Stimulated activated CD4-positive, alpha-beta T cell treated with anti-CD3 and anti-CD28 coated beads, Interleukin-2, amount 100 ng/mL, for 4 hours (primary cell): ENCODE measurements at regions not wholly inside any gene's neighbourhood (a gene's known extent, or its start where the extent isn't known, plus 50 kb on each side); places are given as distances from the start of the nearest gene placed in this dataset.
"Not testable (repeated sequence)": the region's sequence is repeated elsewhere in the genome, so short reads cannot be mapped to it uniquely, and the experiment has no call there.

Experiments used
- DNase-seq: peaks from one replicate; pipeline ENCODE4 v3.0.0-alpha.2; 2020; ENCODE audit warnings: low read depth

DNA sequence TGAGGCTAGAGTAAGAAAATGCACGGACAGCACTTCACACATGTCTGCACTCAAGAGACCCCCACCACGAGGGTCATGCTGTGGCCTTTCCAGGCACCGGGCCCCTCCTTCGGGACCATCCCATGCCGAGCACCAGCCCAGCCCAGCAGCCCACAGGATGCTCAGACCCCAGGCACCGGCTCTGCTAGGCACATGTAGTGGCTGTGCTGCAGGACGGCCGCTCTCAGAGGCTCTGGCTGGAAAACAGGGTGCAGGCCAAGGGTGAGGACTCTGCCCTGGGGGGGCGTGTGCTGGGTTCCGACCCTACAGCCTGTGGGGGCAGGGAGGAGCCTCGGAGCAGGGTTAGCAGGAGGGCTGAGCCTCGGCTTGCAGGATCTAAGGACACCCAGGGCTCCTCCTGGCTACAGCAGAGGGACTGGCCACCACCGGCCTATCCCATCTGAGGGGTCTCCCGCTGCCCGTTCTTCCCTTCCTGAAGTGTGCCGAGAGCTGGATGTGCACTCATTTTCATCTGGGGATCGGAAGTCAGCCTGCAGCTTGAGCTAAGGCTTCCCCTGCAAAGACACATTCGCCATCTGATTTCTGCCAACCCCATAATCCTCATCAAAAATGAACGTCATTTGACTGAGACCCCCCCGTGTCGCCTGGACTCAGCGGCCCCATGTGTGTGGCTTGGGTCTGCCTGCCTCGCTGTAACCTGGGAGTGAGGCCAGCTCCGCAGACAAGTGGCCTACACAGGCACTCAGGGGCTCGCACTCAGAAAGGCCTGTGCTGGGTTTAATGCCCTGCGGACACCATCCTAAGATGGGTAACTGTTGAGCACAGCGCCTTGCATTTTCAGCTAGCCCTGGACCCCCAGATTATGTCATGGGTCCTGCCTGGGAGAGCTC lies 293.1 kb upstream of the FOXF1 start:
- no peak for DNase-seq

GRCh38 chr16:86217891-86218270 lies 292.4 kb upstream of the FOXF1 start:
- no peak for DNase-seq

DNA sequence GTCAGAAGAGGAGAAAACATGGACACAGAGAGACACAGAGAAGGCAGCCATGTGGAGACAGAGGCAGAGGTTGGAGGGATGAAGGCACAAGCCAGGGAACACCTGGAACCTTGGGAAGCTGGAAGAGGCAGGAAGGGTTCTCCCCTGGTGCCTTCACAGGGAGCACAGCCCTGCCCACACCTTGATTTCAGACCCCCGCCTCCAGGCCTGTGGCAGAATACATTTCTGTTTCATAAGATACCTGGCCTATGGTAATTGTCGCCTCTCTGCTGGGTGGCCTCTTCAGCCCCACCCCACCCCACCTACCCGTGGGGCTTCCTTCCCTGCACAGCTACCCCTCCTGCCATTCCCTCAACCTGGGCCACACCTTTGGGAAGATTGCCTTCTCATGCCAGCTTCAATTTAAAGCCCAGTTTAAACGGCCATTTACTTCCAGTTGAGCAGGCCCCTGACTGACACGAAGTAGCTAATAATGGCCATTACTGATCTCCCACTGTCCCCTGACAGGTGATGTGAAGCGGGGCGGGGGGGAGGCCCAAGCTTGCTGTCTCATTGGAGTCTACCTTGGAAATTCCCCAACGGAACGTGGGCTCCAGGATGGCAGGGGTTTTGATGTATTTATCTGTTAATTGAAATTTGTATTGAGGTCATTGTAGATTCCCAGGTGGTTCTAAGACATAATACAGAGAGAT lies 291.7 kb upstream of the FOXF1 start:
- DNase-seq = no peak

DNA sequence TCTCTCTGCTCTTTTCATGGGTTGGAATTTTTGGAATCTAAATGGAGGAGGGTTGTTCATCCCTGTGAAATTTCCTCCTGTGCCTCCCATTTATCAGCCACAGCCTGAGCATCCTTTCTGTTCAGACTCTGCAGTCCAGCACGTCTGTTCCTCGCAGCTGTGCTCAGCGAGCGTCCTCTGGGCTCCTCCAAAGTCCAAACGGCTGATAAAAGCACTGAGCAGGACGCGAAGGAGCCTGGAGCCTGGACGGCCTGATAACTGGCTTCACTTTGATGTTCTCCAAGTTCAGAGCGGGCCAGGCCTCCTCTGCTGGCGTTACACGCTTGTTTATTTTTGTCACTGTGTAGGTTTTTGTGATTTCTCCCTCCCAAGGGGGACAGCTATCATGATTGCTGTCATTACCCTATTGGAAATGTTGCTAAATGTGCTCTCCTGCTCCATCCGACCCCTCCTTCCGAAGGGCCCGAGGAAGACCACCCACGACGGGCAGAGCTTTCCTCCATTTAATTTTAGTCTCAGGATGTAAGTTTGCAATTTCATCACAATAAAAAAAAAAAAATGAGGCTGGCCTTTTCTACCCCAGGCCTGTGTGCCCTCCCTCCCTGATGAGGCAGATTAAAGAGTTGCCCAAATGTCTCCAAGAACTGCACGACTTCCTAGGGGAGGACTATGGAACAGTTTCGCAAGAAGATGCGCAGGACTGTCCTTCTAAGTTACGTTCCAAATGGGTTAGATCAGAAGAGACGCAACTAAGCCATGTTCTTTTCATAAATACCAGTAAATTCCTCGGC lies 290.5 kb upstream of the FOXF1 start:
- DNase-seq = no peak

GRCh38 chr16:86220561-86220960 lies 289.8 kb upstream of the FOXF1 start:
- no peak for DNase-seq

DNA sequence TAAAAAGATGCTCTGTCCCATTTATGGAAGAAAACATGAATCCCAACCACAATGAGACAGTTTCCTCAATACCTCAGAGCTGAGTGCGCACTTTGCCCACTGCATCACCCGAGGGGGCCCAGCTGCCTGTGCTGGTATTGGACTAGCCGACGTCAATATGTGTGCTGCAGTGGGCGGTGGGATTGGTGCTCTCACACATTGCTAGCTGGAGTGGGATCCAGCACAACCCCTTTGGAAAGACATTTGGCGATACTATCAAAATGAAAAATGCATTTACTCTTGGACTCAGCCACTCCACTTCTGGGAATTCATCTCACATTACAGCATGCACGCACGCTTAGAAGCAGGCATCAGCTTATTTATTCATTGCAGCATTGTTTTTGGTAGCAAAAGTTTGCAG lies 289.2 kb upstream of the FOXF1 start:
- DNase-seq = no peak

- DNase-seq = no peak
Observed at GRCh38 chr16:86222547-86222946, 287.8 kb upstream of the FOXF1 start.

DNA sequence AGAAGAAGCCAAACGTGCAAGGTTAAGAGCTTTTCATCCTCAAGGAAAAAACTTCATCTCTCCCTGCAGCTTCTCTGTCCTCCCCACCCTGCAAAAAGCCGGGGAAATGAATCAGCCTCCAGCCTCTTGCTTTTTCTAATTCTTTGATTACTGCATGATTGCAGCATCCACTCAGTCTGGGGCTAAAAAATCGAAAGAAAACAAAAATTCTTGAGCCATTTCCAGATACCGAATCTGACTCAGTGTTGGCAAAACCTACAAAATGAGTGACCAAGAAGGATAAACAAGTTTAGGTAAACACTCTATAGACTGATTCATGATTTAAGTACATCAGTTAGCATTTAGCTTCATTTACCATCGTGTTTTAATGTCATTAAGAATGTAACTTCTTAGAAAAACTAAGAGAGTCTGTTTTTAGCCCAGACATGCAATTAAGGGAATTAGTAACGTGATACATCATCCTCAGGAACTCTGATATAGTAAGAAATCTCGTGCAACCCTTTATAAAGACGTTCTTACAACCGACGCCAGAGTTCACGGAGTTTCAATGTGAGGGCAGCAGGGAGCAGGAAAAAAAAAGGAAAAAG lies 287.3 kb upstream of the FOXF1 start:
- DNase-seq = no peak

- DNase-seq = no peak
Observed at GRCh38 chr16:86224126-86224525, 286.2 kb upstream of the FOXF1 start.

GRCh38 chr16:86224629-86225028 lies 285.7 kb upstream of the FOXF1 start:
- DNase-seq = no peak

GRCh38 chr16:86225905-86226371 lies 284.4 kb upstream of the FOXF1 start:
- no peak for DNase-seq

DNA sequence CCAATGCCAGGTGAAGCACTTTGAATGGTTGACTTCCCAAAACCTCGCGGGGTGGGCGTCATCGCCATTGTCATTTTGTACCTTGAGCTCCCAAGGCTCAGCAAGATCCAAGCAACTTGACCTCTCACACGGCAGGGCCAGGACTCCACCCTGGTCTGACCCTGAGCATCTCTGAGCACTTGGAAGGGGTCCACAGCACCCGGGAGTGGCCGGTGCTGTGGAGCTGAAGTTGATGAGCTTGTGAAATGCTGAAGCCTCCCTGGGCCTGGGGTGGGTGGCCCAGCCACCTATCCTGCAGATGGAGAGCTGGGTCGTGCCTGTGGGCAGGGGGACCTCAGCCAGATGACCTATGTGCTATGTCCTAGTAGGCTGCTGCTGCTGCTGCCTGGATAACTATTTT lies 283.3 kb upstream of the FOXF1 start:
- no peak for DNase-seq

DNA sequence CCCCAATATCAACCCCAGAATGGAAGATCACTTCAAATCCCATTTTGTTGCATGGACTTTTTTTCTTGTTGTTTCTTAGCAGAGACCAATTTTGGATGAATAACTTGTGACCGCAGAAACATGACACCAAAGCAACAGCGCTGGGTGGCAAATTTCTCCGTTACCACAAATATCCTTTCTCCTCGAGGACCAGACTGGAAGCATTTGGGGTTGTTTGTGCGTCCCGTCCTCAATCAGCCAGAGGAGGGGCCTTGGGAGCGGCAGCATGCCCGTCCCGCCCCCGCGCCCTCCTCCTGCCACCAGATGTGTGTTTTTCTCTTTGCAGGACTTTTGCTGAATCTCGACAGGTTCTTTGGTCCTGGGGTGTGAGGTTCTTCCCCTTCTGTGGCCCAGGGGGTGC lies 282.5 kb upstream of the FOXF1 start:
- DNase-seq = no peak

GRCh38 chr16:86228713-86229112 lies 281.6 kb upstream of the FOXF1 start:
- DNase-seq = no peak

DNA sequence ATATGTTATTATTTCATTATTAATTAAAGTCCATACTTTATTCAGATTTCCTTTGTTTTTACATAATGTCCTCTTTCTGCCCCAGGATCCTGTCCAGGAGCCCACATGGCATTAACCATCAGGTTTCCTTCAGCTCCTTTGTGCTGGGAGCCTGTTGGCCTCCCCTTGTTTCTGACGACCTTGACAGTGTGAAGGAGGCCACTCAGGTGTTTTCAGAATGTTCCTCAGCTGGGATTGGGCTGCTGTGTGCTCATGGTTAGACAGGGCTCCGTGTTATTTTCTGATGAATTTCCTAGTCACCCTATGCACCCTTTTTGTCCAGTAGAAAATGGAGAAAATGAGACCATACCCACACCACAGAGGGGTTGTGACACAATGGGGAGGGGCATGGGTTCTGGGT lies 281.0 kb upstream of the FOXF1 start:
- DNase-seq = no peak

DNA sequence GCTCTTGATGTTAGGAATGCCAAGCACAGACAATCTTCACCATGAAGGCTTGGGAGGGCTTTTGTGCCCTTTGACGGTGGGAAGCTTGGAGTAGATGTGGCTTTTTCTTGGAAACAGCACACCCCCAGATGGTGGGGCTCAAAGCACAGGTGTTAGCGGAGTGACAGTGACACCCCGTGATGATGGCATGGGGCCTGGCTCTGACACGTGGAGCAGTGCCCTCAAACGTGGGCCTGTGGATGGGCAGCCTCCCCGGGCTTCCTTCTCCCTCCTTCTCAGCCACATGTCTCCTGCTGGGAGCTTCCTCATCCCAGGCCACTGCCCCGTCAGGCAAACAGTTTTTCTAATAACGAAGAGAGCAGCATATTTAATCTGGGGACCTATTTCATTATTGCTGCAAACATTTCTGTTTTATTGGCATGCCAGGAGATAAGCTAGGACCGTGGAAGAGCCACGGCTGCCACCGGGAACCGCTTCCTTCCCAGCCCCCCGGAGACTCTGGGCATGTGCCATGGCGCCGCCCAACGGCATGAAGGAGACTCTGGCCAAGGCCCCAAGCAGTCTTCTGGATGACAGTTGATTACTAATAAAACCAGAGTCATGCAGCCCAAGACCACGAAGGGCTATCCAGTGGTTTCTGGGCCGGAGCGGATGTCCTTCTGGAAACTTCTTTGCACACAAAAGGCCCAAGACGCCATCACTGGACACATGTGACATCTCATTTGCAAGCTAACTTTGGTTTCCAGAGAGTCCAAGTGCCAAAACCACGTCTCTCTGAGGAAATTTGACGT lies 280.3 kb upstream of the FOXF1 start:
- no peak for DNase-seq

DNA sequence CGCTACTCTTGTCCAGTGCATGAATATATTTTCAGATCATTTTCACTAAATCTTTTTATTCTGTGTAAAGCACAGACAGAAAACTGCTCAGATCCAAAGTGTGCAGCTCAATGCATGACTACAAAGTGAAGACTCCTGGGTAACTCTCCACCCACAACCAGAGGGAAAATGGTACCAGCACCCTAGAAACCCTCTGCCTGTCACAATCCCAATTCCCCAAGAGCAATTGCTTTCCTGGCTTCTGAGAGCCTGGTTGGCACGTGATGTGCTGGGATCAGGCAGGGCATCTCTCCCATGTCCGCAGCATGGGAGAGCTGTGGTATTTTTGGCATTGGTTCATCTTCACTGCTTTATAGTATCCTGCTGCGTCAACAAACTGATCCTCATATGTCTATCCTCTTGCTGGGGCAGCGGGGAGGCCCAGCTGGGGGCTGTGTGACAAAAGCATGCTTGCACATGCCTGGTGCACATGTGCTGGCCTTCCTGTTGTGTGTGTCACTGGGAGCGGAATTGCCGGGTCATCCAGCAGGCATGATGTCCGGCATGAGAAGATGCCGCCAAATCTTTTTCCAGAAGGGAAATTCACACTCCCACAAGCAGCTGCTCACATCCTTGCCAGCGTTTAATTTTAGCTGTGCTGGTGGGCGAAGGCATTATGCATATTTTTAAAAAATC lies 278.9 kb upstream of the FOXF1 start:
- no peak for DNase-seq

- no peak for DNase-seq
Observed at GRCh38 chr16:86231996-86232350, 278.4 kb upstream of the FOXF1 start.

- DNase-seq = no peak
Observed at GRCh38 chr16:86232496-86232895, 277.8 kb upstream of the FOXF1 start.

DNA sequence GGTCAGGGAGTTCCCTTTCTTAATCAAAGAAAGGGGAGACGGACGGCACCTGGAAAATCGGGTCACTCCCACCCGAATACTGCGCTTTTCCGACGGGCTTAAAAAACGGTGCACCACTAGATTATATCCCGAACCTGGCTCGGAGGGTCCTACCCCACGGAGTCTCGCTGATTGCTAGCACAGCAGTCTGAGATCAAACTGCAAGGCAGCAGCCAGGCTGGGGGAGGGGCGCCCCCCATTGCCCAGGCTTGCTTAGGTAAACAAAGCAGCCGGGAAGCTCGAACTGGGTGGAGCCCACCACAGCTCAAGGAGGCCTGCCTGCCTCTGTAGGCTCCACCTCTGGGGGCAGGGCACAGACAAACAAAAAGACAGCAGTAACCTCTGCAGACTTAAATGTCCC lies 276.8 kb upstream of the FOXF1 start:
- DNase-seq = not testable (repeated sequence)

DNA sequence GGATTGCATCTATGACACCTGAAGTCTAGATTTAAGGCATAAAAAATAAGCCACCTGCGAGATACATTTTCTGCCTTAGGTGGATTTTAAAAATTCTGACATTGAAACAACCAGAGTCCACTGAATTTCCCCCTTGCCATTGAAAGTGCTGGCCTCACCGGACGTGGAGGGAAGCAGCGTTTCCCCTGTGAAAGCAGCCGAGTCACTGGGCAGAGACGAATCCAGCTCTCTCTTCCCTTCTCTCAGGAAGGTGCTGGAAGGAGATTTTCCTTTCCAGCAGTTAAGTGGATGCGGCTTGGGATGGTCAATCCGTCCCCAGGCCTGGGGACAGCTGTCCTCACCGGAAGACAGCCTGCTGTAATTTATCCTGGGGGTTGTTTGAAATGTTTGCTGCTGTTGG lies 270.9 kb upstream of the FOXF1 start:
- no peak for DNase-seq
